ENCODE measurements at regions not wholly inside any gene's neighbourhood (a gene's known extent, or its start where the extent isn't known, plus 50 kb on each side); places are given as distances from the start of the nearest gene placed in this dataset.

DNA sequence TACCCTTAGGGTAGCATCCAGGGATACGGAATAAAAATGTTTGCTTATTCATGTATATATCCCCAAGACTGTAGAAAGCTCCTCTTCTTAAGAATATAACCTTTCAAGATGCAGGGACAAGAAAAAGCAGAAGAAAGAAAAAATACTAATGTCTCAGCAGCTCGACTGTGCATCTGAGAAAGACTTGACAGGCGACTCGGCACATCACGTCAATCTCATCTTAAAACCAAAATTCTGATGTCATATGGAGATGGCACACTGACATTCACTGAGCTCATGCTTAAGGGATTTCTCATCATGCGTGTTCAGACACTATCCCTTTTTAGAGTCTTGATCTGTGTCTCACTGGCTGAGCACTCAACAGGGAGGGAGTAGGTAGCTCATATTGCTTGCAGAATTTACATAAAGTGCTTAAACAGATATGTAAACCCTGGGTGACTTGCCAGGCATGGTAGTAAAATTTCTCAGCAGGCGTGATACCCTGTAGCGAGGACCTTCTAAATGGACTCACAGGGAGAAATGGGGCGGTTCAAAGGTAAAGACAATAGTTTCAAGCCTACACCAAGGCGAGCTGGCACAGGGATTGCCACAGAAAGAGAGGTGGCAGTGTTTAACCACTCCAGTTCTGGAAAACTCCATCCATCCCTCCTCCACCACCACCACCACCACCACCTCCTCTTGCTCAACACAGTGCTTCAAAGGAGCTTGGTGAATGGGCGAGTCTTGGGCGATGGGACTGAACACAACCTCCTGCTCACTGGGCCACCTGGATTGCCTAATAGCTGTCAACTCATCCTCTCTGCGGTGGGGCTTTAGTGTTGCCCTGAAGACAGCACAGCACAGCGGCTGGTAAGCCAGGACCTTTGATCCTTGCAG lies 330.5 kb downstream of the TFAP2A start:
- TF ChIP-seq, protein P1, sequence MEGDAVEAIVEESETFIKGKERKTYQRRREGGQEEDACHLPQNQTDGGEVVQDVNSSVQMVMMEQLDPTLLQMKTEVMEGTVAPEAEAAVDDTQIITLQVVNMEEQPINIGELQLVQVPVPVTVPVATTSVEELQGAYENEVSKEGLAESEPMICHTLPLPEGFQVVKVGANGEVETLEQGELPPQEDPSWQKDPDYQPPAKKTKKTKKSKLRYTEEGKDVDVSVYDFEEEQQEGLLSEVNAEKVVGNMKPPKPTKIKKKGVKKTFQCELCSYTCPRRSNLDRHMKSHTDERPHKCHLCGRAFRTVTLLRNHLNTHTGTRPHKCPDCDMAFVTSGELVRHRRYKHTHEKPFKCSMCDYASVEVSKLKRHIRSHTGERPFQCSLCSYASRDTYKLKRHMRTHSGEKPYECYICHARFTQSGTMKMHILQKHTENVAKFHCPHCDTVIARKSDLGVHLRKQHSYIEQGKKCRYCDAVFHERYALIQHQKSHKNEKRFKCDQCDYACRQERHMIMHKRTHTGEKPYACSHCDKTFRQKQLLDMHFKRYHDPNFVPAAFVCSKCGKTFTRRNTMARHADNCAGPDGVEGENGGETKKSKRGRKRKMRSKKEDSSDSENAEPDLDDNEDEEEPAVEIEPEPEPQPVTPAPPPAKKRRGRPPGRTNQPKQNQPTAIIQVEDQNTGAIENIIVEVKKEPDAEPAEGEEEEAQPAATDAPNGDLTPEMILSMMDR (IDR thresholded peaks at IDR 0.05 in 4 of 5, conservative IDR thresholded peaks at IDR 0.05 in 1 of 5), result no peak
- TF ChIP-seq POLR2A (IDR thresholded peaks at IDR 0.05), result no peak

All from gastrocnemius medialis (tissue), 4 donors.